ENCODE measurements at regions not wholly inside any gene's neighbourhood (a gene's known extent, or its start where the extent isn't known, plus 50 kb on each side); places are given as distances from the start of the nearest gene placed in this dataset.

- 70% methylated on average over 10 of the region's 10 CpGs for WGBS
- Histone ChIP-seq H3K27ac (ENCODE audit: low read depth) (no peak overlapping the region), H3K4me3 (ENCODE audit: low read depth, low read length) (no peak overlapping the region), H3K36me3 (ENCODE audit: insufficient read depth) (no peaks in the 10 kb centered on the region), H3K4me1 (ENCODE audit: insufficient read depth) (no peaks in the 10 kb centered on the region)
- no peak for DNase-seq (ENCODE audit: extremely low spot score)
Measured at GRCh38 chr9:18114559-18115475, 359.1 kb upstream of the ADAMTSL1 start.

- H3K36me3 ChIP-seq (ENCODE audit: insufficient read depth) = no peaks in the 10 kb centered on the region
- no peaks in the 10 kb centered on the region for H3K4me1 ChIP-seq (ENCODE audit: insufficient read depth)
- DNase-seq (ENCODE audit: extremely low spot score) = no peak
- H3K4me3 ChIP-seq (ENCODE audit: low read depth, low read length) = no peak overlapping the region
- H3K27ac ChIP-seq (ENCODE audit: low read depth) = no peak overlapping the region
Measured at GRCh38 chr9:18118268-18118667, 355.7 kb upstream of the ADAMTSL1 start.

GRCh38 chr9:18122171-18122570 is 351.8 kb upstream of the ADAMTSL1 start:
- DNase-seq (ENCODE audit: extremely low spot score) = no peak
- H3K4me3 ChIP-seq (ENCODE audit: low read depth, low read length) = no peak overlapping the region
- no peaks in the 10 kb centered on the region for H3K4me1 ChIP-seq (ENCODE audit: insufficient read depth)
- 48% methylated on average over 1 of the region's 1 CpG for WGBS
- H3K27ac ChIP-seq (ENCODE audit: low read depth) = no peak overlapping the region
- no peaks in the 10 kb centered on the region for H3K36me3 ChIP-seq (ENCODE audit: insufficient read depth)

- Histone ChIP-seq H3K4me3 (ENCODE audit: low read depth, low read length) (no peak overlapping the region), H3K27ac (ENCODE audit: low read depth) (no peak overlapping the region), H3K36me3 (ENCODE audit: insufficient read depth) (no peaks in the 10 kb centered on the region), H3K4me1 (ENCODE audit: insufficient read depth) (no peaks in the 10 kb centered on the region)
- no peak for DNase-seq (ENCODE audit: extremely low spot score)
- WGBS = 91% methylated on average over 1 of the region's 1 CpG
Measured at GRCh38 chr9:18124760-18125159, 349.2 kb upstream of the ADAMTSL1 start.

GRCh38 chr9:18126831-18127498 is 347.0 kb upstream of the ADAMTSL1 start:
- H3K4me1 ChIP-seq (ENCODE audit: insufficient read depth) = no peaks in the 10 kb centered on the region
- no peak for DNase-seq (ENCODE audit: extremely low spot score)
- H3K27ac ChIP-seq (ENCODE audit: low read depth) = no peak overlapping the region
- H3K4me3 ChIP-seq (ENCODE audit: low read depth, low read length) = no peak overlapping the region
- no peaks in the 10 kb centered on the region for H3K36me3 ChIP-seq (ENCODE audit: insufficient read depth)
- 58% methylated on average over 4 of the region's 4 CpGs for WGBS

GRCh38 chr9:18127499-18127875 is 346.5 kb upstream of the ADAMTSL1 start:
- no peak overlapping the region for H3K27ac ChIP-seq (ENCODE audit: low read depth)

GRCh38 chr9:18129809-18130334 is 344.1 kb upstream of the ADAMTSL1 start:
- Histone ChIP-seq H3K4me3 (ENCODE audit: low read depth, low read length) (no peak overlapping the region), H3K36me3 (ENCODE audit: insufficient read depth) (no peaks in the 10 kb centered on the region), H3K4me1 (ENCODE audit: insufficient read depth) (no peaks in the 10 kb centered on the region), H3K27ac (ENCODE audit: low read depth) (no peak overlapping the region)
- WGBS = 95% methylated on average over 5 of the region's 5 CpGs
- DNase-seq (ENCODE audit: extremely low spot score) = no peak

More at GRCh38 chr9:18127499-18127875, 346.5 kb upstream of the ADAMTSL1 start:
- no peak for DNase-seq (ENCODE audit: extremely low spot score)
- H3K4me1 ChIP-seq (ENCODE audit: insufficient read depth) = no peaks in the 10 kb centered on the region
- no peaks in the 10 kb centered on the region for H3K36me3 ChIP-seq (ENCODE audit: insufficient read depth)
- no peak overlapping the region for H3K4me3 ChIP-seq (ENCODE audit: low read depth, low read length)
- 33% methylated on average over 2 of the region's 2 CpGs for WGBS

- H3K4me1 ChIP-seq (ENCODE audit: insufficient read depth) = no peaks in the 10 kb centered on the region
- WGBS = 67% methylated on average over 3 of the region's 3 CpGs
- no peak overlapping the region for H3K27ac ChIP-seq (ENCODE audit: low read depth)
- no peak for DNase-seq (ENCODE audit: extremely low spot score)
- H3K36me3 ChIP-seq (ENCODE audit: insufficient read depth) = no peaks in the 10 kb centered on the region
- H3K4me3 ChIP-seq (ENCODE audit: low read depth, low read length) = no peak overlapping the region
Measured at GRCh38 chr9:18136354-18136994, 337.5 kb upstream of the ADAMTSL1 start.

GRCh38 chr9:18137815-18138214 is 336.1 kb upstream of the ADAMTSL1 start:
- no peak overlapping the region for H3K27ac ChIP-seq (ENCODE audit: low read depth)
- H3K4me1 ChIP-seq (ENCODE audit: insufficient read depth) = no peaks in the 10 kb centered on the region
- DNase-seq (ENCODE audit: extremely low spot score) = no peak
- WGBS = 85% methylated on average over 4 of the region's 4 CpGs
- H3K36me3 ChIP-seq (ENCODE audit: insufficient read depth) = no peaks in the 10 kb centered on the region
- H3K4me3 ChIP-seq (ENCODE audit: low read depth, low read length) = no peak overlapping the region

- Histone ChIP-seq H3K4me1 (ENCODE audit: insufficient read depth) (no peaks in the 10 kb centered on the region), H3K36me3 (ENCODE audit: insufficient read depth) (no peaks in the 10 kb centered on the region), H3K4me3 (ENCODE audit: low read depth, low read length) (no peak overlapping the region), H3K27ac (ENCODE audit: low read depth) (no peak overlapping the region)
- no peak for DNase-seq (ENCODE audit: extremely low spot score)
- 59% methylated on average over 5 of the region's 5 CpGs for WGBS
Measured at GRCh38 chr9:18138656-18139055, 335.3 kb upstream of the ADAMTSL1 start.

GRCh38 chr9:18141681-18142080 is 332.3 kb upstream of the ADAMTSL1 start:
- WGBS = 91% methylated on average over 2 of the region's 2 CpGs
- Histone ChIP-seq H3K27ac (ENCODE audit: low read depth) (no peak overlapping the region), H3K4me3 (ENCODE audit: low read depth, low read length) (no peak overlapping the region), H3K36me3 (ENCODE audit: insufficient read depth) (no peaks in the 10 kb centered on the region), H3K4me1 (ENCODE audit: insufficient read depth) (no peaks in the 10 kb centered on the region)
- no peak for DNase-seq (ENCODE audit: extremely low spot score)

GRCh38 chr9:18143073-18143745 is 330.7 kb upstream of the ADAMTSL1 start:
- no peaks in the 10 kb centered on the region for H3K36me3 ChIP-seq (ENCODE audit: insufficient read depth)
- no peak overlapping the region for H3K27ac ChIP-seq (ENCODE audit: low read depth)
- no peak overlapping the region for H3K4me3 ChIP-seq (ENCODE audit: low read depth, low read length)
- no peak for DNase-seq (ENCODE audit: extremely low spot score)
- H3K4me1 ChIP-seq (ENCODE audit: insufficient read depth) = no peaks in the 10 kb centered on the region
- 78% methylated on average over 4 of the region's 4 CpGs for WGBS

- H3K36me3 ChIP-seq (ENCODE audit: insufficient read depth) = no peaks in the 10 kb centered on the region
- no peak overlapping the region for H3K4me3 ChIP-seq (ENCODE audit: low read depth, low read length)
- DNase-seq (ENCODE audit: extremely low spot score) = no peak
- no peaks in the 10 kb centered on the region for H3K4me1 ChIP-seq (ENCODE audit: insufficient read depth)
- 89% methylated on average over 3 of the region's 3 CpGs for WGBS
- no peak overlapping the region for H3K27ac ChIP-seq (ENCODE audit: low read depth)
Measured at GRCh38 chr9:18146329-18146728, 327.6 kb upstream of the ADAMTSL1 start.
